HL-60 (cell line): ENCODE measurements at regions not wholly inside any gene's neighbourhood (a gene's known extent, or its start where the extent isn't known, plus 50 kb on each side); places are given as distances from the start of the nearest gene placed in this dataset.

ENCODE experiments used
- POLR2AphosphoS5 ChIP-seq: IDR thresholded peaks from 2 replicates; pipeline ENCODE4 v1.6.1; 2012; ENCODE audit warnings: low read depth
- SPI1 ChIP-seq: IDR thresholded peaks from 2 replicates; pipeline ENCODE4 v1.6.1; 2012; ENCODE audit warnings: low read depth, mild to moderate bottlenecking, borderline replicate concordance
- TF ChIP-seq, protein P1 (sequence below): IDR thresholded peaks from one replicate; pipeline ENCODE4 v1.5.1; 2011; ENCODE audit warnings: low read length, control low read depth, inconsistent platforms; ENCODE audit not compliant: insufficient read depth

DNA sequence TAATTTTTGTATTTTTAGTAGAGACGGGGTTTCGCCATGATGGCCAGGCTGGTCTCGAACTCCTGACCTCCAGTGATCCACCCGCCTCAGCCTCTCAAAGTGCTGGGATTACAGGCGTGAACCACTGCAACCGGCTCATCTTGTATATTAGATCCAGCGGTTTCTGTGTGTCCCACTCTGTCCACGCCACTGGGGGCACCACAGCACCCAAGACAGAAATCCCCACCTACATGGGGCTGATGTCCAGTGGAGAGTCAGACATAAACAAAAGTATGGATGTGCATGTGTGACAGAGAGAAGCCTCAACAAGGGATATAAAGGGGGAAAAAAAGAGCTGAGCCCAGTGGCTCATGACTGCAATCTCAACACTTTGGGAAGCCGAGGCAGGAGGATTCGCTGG, 65.8 kb upstream of the ADGRE5 start:
- TF ChIP-seq, protein P1, sequence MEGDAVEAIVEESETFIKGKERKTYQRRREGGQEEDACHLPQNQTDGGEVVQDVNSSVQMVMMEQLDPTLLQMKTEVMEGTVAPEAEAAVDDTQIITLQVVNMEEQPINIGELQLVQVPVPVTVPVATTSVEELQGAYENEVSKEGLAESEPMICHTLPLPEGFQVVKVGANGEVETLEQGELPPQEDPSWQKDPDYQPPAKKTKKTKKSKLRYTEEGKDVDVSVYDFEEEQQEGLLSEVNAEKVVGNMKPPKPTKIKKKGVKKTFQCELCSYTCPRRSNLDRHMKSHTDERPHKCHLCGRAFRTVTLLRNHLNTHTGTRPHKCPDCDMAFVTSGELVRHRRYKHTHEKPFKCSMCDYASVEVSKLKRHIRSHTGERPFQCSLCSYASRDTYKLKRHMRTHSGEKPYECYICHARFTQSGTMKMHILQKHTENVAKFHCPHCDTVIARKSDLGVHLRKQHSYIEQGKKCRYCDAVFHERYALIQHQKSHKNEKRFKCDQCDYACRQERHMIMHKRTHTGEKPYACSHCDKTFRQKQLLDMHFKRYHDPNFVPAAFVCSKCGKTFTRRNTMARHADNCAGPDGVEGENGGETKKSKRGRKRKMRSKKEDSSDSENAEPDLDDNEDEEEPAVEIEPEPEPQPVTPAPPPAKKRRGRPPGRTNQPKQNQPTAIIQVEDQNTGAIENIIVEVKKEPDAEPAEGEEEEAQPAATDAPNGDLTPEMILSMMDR = no peak
- no peak for TF ChIP-seq POLR2AphosphoS5
- TF ChIP-seq SPI1 = no peak
